NCI-H2196 (cell line): ENCODE measurements at regions not wholly inside any gene's neighbourhood (a gene's known extent, or its start where the extent isn't known, plus 50 kb on each side); places are given as distances from the start of the nearest gene placed in this dataset.
A peak's percentile ranks its signal among the peaks of the same experiment; 100 is the strongest.
"Not testable (repeated sequence)": the region's sequence is repeated elsewhere in the genome, so short reads cannot be mapped to it uniquely, and the experiment has no call there.

Experiments
- DNase-seq: peaks from one replicate; lab custom pipeline; 2025; ENCODE audit not compliant: unreplicated experiment; lab: John Stamatoyannopoulos, UW

DNA sequence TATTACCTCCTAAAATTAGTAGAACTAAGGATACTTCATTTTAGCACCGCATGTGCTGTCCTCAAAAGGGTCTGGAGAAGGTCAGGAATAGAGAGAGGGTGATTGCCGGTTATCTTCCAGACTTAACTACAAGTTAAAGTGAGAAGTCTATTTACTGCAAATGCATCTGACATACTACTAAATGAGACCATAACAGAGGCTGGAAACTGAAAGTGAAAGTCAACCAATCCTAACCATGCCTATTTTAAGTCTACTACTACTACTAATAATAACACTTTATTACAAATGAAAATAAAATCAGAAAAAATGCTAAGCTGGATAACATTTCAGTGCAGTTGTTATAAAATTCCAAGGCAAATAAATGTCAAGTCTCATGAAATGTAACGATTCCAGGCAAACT is 244.7 kb downstream of the KIF20B start:
- no peak for DNase-seq

- no peak for DNase-seq
These were observed 248.1 kb downstream of the KIF20B start for GRCh38 chr10:89949496-89949895.

DNA sequence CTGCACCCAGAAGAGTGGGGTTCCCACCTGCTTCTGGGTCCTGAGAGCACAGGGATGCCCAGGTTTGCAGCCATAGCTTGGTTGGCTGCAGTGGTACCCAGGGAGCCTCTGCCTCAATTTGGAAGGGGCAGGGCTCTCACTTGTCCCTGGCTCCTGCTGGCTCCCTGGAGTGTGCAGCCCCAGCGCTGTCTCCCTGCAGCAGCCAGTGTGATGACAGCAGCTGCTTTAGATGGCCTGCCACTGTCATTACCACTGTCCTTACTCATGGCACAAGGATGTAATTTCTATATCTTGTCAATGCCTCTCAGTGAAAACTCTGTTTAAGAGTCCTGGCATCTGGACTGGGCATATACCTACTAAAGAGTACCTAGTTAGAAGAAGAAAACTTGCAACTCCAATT is 250.9 kb downstream of the KIF20B start:
- no peak for DNase-seq

DNA sequence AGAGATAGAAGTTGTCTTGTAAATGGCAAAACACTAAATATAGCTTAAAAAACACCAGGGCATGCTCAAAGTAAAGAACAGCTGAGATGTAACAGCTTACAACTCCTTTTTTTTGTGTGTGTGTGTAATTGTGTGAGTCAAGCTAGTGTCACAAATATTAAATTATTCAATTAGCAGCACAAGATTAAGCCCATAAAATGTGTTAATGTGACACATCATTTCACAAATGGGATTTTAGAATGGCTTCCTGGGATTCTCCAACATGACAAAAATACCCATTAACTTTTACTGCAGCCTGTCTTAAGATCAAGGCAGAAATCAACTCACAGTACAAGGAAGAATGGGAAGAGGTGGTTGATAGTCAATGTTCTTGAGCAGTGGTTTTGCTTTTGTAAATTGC is 251.4 kb downstream of the KIF20B start:
- no peak for DNase-seq

- no peak for DNase-seq
These were observed 252.7 kb downstream of the KIF20B start for GRCh38 chr10:89954061-89954460.

DNA sequence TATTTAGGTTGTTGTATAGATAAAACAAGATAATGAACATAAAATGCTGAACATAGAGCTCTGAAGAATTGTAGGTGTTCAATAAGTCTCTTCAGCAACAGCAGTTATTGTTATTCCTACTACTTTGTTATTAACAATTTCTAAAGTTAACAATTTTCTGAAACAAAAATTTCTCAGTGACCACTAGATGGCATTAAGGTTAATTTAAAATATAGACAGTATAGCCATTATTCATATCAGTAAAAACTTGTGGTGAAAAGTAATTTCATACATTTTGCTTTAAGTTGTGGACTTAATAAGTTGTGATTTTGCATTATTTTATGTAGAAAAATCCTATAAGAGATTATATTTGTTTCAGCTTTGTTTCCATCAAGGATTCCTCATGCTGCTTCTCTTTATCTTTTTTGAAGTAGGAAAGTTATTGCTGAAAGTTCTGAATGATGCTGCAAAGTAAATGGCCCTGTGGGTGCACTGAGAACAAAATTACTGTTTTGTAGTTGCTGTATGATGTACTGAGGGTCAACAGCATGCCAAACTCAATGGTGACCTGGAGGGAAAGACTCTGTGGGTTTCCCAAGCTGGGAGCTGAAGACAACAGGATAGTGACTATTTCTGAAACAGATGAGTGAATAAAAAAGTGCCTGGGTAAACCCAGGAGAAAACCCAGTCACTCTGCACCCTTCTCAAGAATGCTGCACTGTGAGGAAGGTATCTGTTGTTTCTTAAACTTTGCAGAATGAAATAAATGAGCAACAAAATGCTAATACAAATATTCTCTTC is 253.6 kb downstream of the KIF20B start:
- peak; percentile 4 for DNase-seq

- DNase-seq, result no peak
These were observed 258.2 kb downstream of the KIF20B start for GRCh38 chr10:89959433-89960110.

DNA sequence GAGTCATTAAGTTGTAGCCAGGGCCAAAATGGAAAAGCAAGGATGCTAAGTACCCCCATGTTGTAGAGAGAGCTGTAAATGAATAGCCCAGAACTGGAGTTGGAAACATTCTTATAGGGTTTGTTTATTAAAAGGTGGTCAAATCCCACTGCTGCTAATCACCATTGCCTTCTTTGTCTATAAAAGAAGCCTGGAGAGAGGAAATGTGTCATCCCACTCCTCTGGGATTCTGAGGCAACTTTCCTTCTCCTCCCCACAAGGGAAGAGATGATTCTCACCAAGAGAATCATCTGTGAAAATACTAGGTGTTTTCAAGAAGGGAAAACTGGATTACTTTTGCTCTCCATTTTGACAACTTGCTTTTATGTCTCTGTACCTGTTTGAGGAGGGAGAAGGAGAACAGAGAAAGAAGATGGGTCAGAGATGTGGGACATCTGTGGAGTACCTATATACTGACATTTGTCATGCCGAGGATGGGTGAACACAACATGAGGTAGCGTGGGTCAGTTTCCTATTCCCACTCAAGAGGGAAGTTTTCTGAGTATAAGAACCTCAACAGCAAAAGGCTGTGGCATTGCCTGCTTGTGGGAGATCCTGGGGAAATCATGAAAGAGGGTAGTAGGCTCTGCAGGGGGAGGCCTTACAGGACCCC is 262.2 kb downstream of the KIF20B start:
- DNase-seq, result no peak

DNA sequence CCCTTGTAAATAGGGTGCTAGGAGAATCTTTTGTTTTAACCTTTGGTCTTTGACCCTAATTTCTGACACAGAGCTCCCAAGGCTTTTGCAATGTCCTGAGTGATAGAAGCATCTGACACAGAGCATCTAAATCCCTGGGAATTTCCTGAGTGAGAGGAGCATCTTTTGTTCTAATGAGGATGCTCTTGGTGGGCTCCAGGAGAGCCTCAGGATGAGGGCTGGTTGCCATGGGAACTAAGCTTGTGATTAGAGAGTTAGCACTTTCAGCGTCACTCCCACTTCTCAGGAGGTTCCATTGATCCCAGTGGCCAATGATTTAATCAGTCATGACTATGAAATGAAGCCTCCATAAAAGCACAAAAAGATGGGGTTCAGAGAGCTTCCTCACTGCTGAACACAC is 264.8 kb downstream of the KIF20B start:
- DNase-seq, result no peak

GRCh38 chr10:89973326-89973725 is 271.9 kb downstream of the KIF20B start:
- no peak for DNase-seq

- no peak for DNase-seq
These were observed 273.7 kb downstream of the KIF20B start for GRCh38 chr10:89975071-89975470.

DNA sequence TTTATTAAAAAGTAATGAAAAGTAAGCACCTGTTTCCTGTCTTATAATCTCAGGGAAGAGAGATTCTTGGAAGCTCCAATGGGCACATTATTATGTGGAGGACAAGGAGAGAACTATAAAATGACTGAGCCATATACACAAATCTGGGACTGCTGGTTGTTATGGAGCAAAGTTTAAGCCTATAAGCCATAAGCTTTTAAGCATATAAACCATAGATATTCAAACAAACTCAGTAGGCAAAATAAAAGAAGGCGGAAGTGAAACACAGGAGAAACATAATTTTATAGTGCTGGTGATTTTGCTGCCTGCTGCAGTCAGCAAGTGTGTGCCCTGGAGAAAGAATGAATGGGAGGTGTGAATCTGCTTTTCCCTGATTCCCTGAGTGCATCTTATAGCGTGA is 274.4 kb downstream of the KIF20B start:
- no peak for DNase-seq

DNA sequence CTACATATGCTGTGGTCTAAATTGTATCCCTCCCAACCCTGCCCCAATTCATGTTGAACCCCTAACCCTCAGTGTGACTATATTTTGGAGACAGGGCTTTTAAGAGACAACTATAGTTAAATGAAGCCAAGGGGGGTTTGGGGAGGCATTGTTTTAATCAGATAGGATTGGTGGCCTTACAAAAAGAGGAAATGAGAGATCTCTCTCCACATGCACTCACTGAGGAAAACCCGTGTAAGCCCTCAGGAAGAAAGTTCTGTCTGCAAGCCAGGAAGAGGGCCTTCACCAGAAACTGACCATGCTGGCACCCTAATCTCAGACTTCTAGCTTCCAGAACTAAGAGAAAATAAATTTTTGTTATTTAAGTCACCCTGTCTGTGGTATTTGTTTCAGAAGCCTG is 276.7 kb downstream of the KIF20B start:
- no peak for DNase-seq

DNA sequence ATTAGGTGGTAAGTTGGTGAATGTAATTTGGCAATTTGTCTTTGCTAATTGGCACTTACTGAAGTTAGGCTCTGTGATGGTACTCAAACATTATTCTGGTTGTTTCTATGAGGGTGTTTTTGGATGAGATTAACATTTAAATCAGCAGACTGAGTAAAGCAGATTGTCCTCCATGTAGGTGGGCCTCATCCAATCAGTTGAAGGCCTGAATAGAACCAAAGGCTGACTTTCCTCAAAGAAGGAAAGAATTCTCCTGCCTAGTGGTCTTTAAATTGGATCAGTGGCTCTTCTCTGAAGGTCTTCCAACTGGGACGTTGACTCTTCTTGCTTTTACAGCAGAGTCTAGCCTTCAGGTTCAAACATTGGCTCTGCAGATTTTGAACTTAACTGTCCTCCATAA is 278.3 kb downstream of the KIF20B start:
- DNase-seq, result no peak

DNA sequence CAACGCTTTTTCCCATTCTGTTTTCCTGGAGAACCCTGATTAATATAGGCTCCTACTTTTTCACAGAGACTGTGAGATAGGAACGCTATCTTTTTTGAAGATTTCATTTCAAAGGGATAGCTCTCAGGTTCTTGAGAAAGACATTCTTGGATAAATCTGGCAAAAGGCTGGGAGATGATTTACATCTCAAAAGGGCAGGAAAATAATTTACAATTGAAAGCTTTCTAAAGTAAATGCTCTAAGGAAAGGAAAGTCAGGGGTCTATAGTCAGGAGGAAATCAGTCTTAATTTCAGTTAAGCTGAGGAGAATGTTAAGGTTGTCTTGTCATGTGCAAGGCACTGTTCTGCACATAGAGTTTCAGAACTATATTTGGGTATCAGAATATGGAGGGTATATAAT is 278.8 kb downstream of the KIF20B start:
- DNase-seq, result no peak

DNA sequence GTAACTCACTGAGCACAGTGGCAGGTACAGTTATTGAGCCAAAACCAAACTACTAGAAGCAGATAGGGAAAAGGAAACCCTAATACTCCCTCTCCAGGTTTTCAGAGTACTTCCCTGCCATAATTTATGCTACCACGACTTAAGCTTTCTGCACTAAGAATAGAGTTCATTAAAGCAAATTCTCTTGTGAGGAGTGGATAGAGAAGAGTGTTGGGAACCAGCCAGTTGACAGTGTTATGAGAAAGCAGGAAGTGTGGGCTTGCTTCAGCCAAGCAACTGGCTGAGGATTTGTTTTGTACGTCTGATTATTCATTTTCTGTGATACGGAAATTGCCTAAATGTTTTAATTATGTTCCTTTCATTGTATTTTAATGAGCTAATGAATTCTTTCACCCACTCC is 280.5 kb downstream of the KIF20B start:
- DNase-seq, result no peak

- no peak for DNase-seq
These were observed 284.1 kb downstream of the KIF20B start for GRCh38 chr10:89985446-89985845.

- DNase-seq, result not testable (repeated sequence)
These were observed 287.0 kb downstream of the KIF20B start for GRCh38 chr10:89988361-89988760.

DNA sequence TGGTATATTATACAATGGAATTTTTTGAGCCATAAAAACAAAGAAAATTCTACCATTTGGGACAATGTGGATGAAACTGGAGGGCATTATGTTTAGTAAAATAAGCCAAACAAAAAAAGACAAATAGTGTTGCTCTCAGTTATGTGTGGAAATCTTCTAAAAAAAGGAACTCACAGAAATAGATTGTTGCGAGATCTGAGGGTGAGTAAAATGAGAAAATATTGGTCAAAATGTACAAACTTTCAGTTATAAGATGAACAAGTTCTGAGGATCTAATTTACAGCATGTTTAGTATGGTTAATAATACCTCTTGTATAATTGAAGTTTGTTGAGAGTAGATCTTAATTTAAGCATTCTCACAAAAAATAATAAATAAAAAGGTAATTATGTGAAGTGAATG is 291.2 kb downstream of the KIF20B start:
- no peak for DNase-seq

DNA sequence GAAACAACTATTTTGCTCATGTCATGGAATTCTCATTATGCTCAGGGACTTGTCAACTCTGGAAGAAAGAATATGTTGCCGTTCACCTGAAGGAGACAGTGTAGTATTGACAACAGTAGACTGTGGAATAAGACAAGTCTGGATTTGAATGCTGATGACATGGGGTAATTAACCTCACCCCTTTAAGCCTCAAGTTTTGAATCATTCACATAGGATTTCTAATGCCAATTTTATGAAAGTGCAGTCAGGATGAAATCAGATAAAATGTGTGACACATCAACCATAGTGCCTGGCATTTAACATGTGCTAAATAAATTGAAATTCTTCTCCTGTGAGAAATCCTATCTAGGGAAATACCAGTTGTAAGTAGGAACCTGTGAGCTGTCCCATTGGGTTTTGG is 305.8 kb downstream of the KIF20B start:
- DNase-seq, result no peak

DNA sequence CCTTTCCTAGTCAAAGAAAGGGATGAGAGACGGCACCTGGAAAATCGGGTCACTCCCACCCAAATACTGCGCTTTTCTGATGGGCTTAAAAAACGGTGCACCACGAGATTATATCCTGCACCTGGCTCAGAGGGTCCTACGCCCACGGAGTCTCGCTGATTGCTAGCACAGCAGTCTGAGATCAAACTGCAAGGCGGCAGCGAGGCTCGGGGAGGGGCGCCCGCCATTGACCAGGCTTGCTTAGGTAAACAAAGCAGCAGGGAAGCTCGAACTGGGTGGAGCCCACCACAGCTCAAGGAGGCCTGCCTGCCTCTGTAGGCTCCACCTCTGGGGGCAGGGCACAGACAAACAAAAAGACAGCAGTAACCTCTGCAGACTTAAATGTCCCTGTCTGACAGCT is 309.9 kb downstream of the KIF20B start:
- not testable (repeated sequence) for DNase-seq

GRCh38 chr10:90018819-90019218 is 317.4 kb downstream of the KIF20B start:
- DNase-seq, result no peak
